ENCODE measurements at regions not wholly inside any gene's neighbourhood (a gene's known extent, or its start where the extent isn't known, plus 50 kb on each side); places are given as distances from the start of the nearest gene placed in this dataset.
"Not testable (repeated sequence)": the region's sequence is repeated elsewhere in the genome, so short reads cannot be mapped to it uniquely, and the experiment has no call there.

DNA sequence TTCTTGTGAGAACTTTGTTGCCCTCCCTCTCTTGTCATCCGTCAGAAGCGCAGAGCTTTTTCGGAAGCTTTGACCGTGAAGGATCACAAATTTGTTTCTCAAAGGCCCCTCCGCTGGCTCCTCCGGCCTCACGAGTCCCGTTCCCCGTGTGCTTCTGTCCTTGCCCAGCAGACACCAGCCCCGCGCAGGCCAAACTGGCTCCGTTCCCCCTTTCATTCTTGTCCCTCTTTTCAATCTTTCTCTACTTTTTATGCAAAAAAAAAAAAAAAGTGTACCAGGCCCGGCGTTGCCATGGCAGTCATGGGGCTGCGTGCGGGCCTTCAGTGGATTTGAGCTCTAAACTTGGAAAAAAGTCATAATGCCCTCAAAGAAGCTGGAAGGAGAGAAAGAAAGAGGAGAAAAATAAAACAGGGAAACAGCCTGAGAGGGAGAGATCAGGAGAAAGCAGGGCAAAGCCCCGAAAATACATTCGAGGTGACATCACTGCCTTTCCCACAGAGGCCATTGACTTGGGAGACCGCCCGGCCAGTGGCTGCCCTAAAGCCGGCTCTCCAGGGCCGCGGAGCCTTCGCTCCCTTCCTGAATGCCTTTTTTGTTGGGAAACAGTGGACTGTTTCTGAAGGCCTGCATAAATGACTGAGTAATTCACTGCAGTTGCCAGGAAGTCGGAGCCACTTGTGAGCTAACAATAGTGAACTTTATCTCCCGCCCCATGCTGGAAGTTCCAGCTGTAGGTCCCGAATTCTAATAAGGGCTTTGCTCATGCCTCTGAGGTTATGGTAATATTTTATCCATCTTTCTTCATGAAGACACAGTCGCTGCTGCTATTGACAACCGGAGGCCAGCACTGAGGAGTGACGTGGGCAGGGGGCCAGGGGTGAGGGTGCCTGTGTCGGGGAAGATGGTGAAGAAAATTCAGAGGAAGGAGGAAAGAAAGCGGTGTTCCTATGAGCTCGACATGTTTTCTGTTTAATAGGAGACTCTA is 670.9 kb downstream of the QKI start:
- peak; percentile 59 for DNase-seq (ENCODE audit: low read depth)

DNA sequence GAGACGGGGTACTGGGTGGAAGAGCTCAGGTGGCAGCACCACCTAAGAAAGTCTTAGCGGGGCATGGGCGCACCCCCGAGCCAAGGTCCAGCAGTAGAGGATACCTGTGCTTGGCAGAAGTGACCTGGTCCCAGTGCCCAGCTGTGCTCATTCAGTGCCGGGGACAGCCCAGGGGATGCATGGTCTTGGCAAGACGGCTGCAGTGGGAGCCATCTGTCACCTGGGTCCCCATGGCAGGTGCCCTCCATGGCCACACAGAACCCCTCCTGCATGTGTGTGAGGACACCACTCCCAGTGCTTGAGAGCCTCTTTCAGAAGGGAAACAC is 664.7 kb downstream of the QKI start:
- no peak for DNase-seq (ENCODE audit: low read depth)

DNA sequence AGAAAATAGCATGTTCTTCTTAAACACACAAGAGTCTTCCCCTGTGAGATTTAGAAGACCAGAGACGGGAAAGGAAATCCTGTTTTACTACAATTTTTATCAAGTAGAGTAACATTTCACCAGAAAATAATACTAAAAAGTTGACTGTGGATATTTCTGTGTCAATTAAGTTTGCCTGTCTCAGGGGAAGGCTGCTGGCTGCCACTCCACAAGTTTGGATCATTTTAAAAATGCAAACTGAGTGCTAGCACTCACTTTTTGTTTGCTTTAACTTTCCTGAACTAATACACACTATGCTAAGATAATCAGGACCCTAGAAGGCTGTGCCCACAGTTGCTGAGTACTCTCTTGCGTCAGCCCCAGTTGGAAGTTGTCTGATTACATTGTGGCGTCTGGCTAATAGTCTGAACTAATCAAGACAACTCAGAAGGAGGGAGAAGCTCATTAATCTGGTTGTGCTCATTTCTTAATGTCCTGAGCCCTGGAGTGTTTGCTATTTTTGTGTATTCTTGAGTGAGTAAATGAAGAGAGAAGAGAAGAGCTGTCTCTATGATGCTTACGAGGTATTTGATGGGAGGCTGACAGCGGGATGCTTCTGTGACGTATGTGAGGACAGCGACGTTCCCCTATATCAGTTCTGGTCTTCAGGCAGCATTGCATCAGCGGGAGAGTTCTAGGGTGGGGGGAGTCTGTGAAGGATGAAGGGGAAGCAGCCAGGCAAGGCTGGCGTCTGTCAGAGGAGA is 664.2 kb downstream of the QKI start:
- no peak for DNase-seq (ENCODE audit: low read depth)

DNA sequence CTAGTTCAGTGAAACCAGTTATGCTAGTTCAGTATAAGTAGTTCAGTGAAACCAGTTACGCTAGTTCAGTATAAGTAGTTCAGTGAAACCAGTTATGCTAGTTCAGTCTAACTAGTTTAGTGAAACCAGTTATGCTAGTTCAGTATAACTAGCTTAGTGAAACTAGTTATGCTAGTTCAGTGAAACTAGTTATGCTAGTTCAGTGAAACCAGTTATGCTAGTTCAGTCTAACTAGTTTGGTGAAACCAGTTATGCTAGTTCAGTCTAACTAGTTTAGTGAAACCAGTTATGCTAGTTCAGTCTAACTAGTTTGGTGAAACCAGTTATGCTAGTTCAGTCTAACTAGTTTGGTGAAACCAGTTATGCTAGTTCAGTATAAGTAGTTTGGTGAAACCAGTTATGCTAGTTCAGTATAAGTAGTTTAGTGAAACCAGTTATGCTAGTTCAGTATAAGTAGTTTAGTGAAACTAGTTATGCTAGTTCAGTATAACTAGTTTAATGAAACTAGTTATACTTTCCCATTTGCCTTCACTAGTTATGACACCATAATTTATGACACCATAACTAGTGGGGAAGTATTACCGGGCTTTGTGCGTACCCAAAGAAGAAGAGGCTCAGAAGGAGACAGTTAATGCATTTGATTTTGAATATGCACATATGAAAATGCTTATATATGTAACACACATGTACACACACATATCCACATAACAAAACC is 662.5 kb downstream of the QKI start:
- DNase-seq (ENCODE audit: low read depth) = not testable (repeated sequence)

DNA sequence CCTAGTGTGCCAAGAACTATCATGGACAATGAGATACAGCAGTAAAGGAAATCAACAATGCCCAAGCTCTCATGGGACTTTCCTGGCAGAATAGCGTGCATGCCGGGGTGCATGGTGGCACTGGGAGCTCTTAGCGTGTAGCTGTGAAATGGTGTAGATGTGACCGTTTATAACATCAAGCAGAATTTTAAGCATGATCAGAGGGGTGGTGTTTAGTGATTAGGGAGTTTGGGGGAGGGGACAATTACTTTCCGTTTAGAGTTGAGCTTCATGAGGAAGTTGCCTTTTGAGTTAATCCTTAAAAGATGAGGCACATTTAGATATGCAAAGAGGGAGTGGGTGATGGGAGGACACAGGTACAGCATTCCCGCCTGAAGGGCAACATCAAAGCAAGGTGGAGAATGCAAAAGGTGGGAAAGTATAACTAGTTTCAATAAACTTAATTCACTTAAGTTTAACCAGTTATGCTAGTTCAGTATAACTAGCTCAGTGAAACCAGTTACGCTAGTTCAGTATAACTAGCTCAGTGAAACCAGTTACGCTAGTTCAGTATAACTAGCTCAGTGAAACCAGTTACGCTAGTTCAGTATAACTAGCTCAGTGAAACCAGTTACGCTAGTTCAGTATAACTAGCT is 661.6 kb downstream of the QKI start:
- DNase-seq (ENCODE audit: low read depth) = no peak

DNA sequence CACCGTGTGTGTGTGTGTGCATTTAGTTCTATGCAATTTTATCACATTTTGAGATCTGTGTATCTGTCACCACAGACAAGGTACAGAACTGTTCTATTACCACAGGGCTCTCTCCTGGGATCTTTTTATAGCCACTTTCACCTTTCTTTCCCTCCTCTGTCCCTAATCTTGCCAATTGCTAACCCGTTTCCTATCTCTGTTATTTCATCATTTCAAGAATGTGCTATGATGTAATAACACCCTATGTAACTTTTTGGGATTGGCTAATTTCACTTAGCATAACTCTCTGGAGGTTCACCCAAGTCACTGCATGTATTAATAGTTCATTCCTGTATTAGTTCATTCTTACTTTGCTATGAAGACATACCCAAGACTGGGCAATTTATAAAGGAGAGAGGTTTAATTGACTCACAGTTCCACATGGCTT is 657.7 kb downstream of the QKI start:
- no peak for DNase-seq (ENCODE audit: low read depth)

DNA sequence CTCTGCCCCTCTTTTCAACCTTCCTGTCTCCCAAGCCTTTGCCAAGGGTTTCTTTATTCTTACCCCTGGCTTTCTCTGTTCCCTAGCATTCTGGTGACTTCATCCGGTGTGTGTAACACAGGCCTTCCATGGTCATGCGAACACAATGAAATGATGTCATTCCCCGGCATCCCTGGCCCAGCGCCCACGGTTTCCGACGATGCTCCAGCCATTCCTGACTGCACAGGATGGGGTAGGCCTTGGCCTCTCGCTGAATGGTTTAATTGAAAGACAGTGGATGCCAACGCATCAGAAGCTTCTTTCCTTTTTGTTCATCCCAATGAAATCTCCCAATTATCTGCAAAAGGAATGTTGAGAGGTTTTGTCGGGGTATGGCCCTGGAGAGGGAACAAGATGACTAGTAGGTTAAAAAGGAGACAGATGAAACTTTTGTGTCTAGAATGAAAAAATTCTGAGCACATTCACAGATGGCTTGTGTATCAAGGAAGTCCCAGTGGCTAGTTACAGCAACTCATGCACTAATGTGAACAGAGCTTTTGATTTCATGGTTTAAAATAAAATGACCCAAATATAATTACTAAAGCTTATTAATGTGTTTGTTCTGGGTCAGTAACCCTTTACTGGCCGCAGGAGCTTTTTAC is 655.0 kb downstream of the QKI start:
- DNase-seq (ENCODE audit: low read depth) = peak; percentile 20

DNA sequence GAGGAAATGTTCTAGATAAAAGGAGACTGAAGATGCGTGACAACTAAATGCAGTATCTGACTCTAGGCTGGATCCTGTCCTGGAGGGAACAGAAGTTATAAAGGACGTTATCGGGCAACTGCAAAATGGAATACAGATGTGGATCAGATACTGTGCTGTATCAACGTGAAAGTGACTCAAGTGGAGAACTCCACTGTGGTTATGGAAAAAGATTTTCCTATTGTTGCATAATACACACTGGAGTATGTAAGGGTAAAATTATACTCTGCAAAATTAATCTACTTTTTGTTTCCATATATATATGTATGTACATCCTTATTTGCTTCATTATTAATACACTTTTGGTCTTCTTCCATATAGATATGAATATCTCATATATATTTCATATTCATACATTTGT is 654.0 kb downstream of the QKI start:
- DNase-seq (ENCODE audit: low read depth) = no peak

DNA sequence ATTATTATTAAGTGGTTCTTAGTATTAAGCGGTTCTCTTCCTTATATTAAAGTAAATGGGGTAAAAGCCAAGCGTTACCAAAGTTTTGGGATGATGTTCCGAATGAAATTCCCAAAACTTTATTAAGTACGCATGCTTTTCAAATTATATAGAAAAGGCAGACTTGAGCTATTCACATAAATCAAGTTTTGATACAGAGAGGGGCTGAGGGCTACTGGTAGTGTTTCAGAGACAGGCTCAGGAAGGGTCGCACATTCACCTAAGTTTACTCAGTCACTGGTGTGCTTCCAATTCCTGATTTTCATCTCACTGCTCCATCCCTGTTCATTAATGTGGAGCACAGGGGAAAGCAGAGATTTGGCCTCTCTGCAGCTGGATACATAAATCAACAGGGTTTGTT is 652.2 kb downstream of the QKI start:
- DNase-seq (ENCODE audit: low read depth) = no peak

DNA sequence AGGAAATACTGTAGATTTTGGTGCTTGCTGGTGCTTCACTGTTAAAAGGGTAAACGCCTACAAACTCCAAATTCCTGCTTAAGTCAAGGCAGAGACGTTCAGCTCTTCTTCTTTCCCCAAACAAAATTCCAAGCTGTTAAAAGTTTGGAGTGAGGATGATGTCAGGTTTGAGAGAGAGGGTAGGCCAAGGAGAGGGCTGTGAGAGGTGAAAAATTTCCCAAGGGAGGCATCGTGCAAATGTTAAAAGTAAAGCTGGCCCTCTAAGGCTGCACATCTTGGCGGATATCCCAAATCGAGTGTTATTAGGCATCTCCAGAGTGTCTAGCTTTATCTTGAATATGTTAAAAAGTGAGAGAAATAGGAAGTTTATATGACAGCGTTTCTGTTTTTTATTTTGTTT is 651.8 kb downstream of the QKI start:
- DNase-seq (ENCODE audit: low read depth) = no peak

DNA sequence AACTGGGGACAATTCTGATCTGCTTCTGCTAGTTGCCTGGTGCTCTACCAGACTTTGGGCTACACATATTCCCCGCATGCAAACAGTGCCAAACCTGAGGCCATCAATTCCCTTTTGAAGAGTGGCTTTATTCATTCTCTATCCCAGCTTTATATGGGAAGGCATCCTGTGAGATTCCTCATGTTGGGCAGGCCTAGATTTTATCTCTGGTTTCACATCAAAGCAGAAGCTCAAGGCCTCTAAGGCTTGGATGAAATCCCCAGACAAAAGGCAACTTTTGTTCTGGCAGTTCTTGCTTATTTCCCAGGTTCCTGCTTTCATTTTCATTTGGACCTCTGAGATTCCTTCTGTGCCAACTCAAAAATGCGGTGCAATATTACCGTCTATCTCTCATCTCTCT is 648.8 kb downstream of the QKI start:
- DNase-seq (ENCODE audit: low read depth) = no peak

DNA sequence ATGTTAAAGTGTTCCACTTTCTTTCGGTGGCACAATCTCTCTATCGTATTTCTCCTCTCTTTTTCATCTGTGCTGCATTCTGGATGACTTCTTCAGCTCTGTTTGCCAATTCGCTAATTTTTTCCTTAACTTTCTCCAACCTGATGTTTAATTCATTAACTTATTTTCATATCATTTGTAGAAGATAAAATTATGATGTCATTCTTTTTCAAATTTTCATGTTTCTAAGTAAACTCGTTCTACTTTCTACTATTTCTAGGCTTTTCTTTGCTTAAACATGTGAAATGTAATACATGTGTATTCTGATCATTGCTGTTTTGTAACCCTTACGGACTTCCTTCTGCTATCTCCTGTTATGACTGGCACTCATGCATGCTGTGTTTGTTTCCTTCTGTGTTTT is 648.4 kb downstream of the QKI start:
- DNase-seq (ENCODE audit: low read depth) = no peak

DNA sequence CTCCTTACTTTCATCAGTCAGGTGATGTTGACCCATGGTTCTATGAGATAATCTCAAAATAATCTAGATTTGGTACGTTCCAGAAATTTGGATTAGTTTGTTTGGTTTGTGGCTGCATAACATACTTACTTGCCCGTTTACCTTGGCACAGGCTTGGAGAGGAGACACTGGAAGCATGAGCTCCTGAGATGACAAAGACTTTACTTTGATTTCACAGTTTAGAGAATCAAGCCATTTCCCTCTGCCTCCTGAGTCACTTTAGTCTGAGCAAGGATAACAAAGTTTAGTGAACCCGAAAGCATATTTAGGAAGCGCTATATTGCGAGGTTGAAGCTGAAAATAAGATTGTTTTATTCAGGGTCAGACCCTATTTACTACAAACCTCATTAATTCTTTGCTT is 643.4 kb downstream of the QKI start:
- no peak for DNase-seq (ENCODE audit: low read depth)

DNA sequence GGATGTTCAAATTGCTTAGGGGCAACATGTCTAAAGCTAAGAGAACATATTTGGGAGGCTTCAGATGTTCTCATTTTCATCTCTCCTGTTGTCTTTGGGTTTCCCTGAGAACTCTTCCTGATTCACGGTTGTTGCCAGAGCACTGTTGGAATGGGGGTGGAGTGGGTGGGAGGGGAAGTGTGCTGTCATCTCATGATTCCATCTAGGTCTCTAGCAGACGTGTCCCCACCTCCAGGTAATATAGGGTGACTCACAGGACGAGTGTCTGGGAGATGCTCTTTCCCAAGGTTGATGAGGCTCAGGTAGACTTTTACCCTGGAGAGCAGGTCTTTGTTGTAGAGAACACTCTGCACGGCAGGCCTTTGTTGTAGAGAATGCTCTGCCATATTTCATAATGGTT is 636.9 kb downstream of the QKI start:
- no peak for DNase-seq (ENCODE audit: low read depth)

DNA sequence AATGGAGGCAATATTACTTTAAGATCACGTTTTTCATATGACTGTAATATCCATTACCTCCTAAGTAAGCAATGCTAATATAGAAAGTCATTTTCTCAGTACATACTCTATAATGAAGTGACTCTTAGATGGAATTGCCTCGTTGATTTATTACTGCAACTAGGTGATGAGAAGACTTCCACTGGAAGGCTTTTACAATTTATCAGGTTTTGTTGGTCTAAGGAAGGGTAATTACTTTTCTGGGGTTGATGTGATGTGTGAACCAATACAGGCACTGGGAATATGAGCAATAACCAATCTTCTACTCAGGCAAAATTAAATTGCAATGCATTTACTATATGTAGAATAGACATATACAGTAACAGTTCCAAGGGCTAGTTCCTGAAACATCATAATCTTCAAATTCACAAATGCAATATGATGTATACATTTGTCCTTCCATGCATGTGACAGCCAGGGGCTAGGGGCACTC is 635.0 kb downstream of the QKI start:
- no peak for DNase-seq (ENCODE audit: low read depth)

DNA sequence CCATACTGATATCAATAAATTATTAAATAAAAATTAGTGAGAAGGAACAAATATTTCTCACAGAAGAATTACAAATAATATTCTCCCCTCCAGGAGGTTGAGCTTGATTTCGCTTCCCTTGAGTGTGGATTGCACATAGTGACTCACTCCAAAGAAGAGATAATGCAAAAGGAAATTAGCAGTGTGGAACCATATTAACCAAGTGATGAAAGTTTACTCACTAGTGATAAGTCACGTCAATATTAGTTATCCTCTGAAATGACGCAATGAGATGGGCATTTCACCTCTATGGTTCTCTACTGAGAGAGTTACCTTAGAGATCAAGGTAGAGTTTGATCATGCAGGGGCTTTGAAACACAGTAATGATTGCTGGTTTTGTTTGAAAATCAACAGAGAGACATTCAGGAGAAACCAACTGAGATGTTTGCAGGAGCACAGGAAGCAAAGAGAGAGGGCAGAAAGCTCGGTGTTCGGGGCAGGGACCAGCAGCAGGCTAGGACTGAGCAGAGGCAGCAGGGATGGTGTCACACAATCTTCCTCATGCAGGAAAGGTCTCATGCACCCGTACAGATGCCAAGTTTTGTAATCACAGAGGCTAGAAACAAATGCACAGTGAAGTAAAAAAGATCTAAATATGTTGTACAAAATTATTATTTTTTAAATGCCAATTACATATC is 634.5 kb downstream of the QKI start:
- DNase-seq (ENCODE audit: low read depth) = no peak

DNA sequence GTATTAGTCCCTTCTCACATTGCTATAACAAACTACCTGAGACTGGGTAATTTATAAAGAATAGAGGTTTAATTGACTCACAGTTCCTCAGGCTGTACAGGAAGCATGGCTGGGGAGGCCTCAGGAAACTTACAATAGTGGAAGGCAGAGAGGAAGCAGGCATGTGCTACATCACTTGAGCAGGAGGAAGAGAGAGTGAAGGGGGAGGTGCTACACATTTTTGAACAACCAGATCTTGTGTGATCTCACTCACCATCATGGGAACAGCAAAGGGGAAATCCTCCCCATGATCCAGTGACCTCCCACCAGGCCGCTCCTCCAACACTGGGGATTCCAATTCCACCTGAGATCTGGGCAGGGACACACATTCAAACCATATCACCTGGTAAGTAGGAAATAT is 630.6 kb downstream of the QKI start:
- no peak for DNase-seq (ENCODE audit: low read depth)

DNA sequence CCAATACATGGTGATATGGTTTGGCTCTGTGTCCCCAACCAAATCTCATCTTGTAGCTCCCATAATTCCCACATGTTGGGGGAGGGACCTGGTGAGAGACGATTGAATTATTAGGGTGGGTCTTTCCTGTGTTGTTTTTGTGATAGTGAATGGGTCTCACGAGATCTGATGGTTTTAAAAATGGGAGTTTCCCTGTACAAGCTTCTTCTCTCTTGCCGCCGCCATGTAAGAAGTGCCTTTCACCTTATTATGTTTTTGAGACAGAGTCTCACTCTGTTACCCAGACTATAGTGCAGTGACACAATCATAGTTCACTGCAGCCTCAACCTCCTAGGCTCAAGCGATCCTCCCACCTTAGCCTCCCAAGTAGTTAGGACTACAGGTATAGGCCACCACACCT is 629.1 kb downstream of the QKI start:
- DNase-seq (ENCODE audit: low read depth) = not testable (repeated sequence)

DNA sequence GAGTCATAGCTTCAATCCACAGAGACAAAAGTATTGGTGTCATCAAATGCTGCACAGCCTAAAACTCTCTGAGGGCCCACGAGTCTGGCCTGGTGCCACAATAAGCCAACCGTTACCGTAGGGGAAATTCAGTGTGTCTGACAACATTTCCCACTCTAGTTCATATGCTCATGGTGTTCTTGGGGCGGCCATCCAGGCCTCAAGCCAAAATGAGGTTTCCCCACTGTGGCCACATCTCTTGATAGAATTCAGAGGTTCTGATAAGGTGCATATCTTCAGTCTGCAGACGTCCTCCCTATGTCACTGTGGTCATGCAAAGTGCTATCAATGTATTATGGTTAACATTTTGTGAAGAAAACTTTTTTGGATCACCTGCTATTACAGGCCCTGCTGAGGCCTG is 627.7 kb downstream of the QKI start:
- no peak for DNase-seq (ENCODE audit: low read depth)

DNA sequence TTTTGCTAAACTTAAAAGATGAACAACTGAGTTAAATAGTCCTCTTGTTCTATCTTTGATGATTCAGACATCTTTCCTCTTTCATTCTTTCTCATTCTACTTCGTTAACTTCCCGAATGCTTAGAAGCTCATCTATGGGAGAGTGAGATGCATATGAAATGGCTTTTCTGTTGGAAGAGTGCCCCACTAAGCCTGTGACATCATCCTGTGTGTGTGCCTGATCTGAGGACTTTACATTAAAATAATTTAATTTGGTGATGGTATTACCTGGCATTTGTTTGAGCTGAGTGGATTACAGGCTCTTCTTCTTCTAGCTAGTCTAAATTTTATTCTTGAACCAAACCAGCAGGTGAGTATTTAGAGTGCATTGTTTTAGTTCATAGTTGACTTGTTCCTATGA is 626.5 kb downstream of the QKI start:
- DNase-seq (ENCODE audit: low read depth) = no peak

DNA sequence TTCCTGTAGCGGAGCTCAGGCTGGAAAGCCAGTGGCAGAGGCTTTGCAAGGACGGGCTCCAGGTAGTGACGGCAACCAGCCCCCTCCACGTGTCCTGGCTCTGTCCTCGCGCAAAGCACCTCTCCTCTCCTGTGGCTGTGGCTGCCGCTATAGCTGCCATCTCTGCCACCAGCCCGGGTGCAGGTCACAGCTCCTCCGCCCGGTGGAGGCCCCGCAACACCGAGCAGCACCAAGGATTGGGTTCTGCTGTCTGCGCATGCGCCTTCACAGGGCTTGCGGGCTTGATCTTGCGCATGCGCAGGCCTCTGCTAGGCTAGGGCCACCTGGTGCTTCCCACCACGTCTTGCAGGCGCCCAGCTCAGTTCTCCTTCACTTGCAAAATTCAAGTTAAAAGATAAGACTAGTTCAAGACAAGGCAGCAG is 625.4 kb downstream of the QKI start:
- no peak for DNase-seq (ENCODE audit: low read depth)

Measured in LHCN-M2 (cell line).